Esophagus (tissue), 2 donors: ENCODE measurements at regions not wholly inside any gene's neighbourhood (a gene's known extent, or its start where the extent isn't known, plus 50 kb on each side); places are given as distances from the start of the nearest gene placed in this dataset.
"Not testable (repeated sequence)": the region's sequence is repeated elsewhere in the genome, so short reads cannot be mapped to it uniquely, and the experiment has no call there.

Experiments
- H3K27ac ChIP-seq, 2 donors: one replicate each; pipeline ENCODE4 v1.5.1; 2013; ENCODE audit warnings: low read depth in 2 of 2, mild to moderate bottlenecking in 2 of 2, inconsistent platforms in 1 of 2, low read length in 1 of 2, moderate library complexity in 1 of 2
- H3K27me3 ChIP-seq, 2 donors: one replicate each; pipeline ENCODE4 v1.6.1; 2013; ENCODE audit warnings: low read length in 2 of 2, control low read depth in 1 of 2, mild to moderate bottlenecking in 1 of 2; ENCODE audit not compliant: insufficient read depth in 2 of 2, control insufficient read depth in 1 of 2
- H3K36me3 ChIP-seq, 2 donors: one replicate each; pipeline ENCODE4 v1.6.1; 2013; ENCODE audit warnings: low read length in 1 of 2; ENCODE audit not compliant: control insufficient read depth in 2 of 2, insufficient read depth in 2 of 2
- H3K4me1 ChIP-seq, 2 donors: one replicate each; pipeline ENCODE4 v1.6.1; 2013; ENCODE audit warnings: low read length in 1 of 2; ENCODE audit not compliant: control insufficient read depth in 2 of 2, insufficient read depth in 2 of 2
- H3K4me3 ChIP-seq, 2 donors: one replicate each; pipeline ENCODE4 v1.5.1; 2013; ENCODE audit warnings: low read length in 2 of 2, mild to moderate bottlenecking in 2 of 2, low read depth in 1 of 2, moderate library complexity in 1 of 2
- H3K9me3 ChIP-seq, 2 donors: one replicate each; pipeline ENCODE4 v1.6.1; 2013; ENCODE audit warnings: mild to moderate bottlenecking in 2 of 2, low read depth in 1 of 2, low read length in 1 of 2, moderate library complexity in 1 of 2; ENCODE audit not compliant: control insufficient read depth in 2 of 2, insufficient read depth in 1 of 2
- WGBS, 2 donors: extraction: QIAGEN DNeasy Blood & Tissue Kit; methylation state at CpG; one replicate each; pipeline ENCODE4 v1.1.7; 2013; 5-methylcytosine and 5-hydroxymethylcytosine counted together
- donor health status: healthy with polysubstance abuse.
- donor health status: Bipolar disorder and iron deficiency.

DNA sequence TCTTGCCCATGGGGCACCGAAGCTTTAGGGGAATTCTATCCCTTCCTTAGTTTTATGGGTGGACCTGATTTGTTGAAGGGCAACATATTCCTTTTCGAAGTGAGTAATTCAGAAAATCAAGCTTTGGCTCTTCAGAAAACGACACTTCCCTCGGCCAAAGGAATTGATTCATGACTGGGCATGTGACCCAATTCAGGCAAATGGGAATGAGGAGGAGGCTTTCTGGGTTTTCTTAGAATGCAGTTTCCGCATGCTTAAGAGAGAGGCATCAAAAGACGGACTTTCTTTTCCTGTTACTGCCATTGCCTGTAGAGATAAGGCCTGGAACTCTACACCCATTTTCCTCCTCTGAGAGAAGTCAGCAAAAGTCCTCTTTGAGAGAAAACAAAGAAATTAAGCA is 179.5 kb downstream of the RFPL4B start:
- Histone ChIP-seq H3K4me3 (no peak overlapping the region), H3K27me3 (no peaks in the 10 kb centered on the region), H3K27ac (no peak overlapping the region), H3K4me1 (no peaks in the 10 kb centered on the region), H3K36me3 (no peaks in the 10 kb centered on the region), H3K9me3 (no peaks in the 10 kb centered on the region)
- WGBS, 2 donors = 89 to 90% methylated on average over 6 of the region's 6 CpGs

DNA sequence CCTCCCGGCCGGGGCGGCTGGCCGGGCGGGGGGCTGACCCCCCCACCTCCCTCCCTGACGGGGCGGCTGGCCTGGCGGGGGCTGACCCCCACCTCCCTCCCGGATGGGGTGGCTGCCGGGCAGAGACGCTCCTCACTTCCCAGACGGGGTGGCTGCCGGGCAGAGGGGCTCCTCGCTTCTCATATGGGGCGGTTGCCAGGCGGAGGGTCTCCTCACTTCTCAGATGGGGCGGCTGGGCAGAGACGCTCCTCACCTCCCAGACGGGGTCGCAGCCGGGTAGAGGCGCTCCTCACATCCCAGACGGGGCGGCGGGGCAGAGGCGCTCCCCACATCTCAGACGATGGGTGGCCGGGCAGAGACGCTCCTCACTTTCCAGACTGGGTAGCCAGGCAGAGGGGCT is 181.2 kb downstream of the RFPL4B start:
- not testable (repeated sequence) for H3K36me3 ChIP-seq, H3K4me1 ChIP-seq, H3K4me3 ChIP-seq, H3K9me3 ChIP-seq, H3K27me3 ChIP-seq, H3K27ac ChIP-seq
- WGBS, 2 donors = 94 to 97% methylated on average over 7 to 29 of the region's 29 CpGs

DNA sequence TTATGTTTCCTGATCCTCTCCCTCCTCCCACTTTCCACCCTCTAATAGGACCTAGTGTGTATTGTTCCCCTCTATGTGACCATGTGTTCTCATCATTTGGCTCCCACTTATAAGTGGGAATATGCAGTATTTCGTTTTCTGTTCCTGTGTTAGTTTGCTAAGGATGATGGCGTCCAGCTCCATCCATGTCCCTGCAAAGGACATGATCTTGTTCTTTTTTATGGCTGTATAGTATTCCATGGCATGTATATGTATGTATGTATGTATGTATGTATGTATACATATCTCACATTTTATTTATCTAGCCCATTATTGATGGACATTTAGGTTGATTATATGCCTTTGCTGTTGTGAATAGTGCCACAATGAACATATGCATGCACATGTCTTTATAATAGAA is 188.7 kb downstream of the RFPL4B start:
- no peaks in the 10 kb centered on the region for H3K27me3 ChIP-seq
- no peaks in the 10 kb centered on the region for H3K9me3 ChIP-seq
- H3K27ac ChIP-seq = no peak overlapping the region
- H3K4me1 ChIP-seq = no peaks in the 10 kb centered on the region
- H3K4me3 ChIP-seq = no peak overlapping the region
- WGBS, 2 donors = 77 to 82% methylated on average over 2 of the region's 2 CpGs
- H3K36me3 ChIP-seq = no peaks in the 10 kb centered on the region

DNA sequence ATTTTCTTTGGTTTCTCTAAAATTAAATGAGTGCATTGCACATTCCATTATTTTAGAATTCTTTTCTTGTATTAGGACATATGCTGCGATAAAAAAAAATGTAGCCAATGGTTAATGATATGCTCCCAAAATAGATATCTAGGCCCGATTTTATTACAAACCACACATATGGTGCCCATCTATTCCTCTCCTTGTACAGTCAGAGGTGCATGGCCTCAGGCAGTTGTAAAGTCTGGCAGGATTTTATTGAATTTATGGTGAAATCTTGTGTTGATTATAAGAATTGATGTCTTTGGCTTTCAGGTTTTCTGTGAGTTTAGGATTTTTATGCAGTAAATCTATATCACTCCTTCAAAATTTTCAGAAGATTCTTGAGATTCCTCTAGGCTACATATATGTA is 192.2 kb downstream of the RFPL4B start:
- whole genome bisulfite sequencing, 2 donors = 90 to 96% methylated on average over 2 of the region's 2 CpGs
- H3K36me3 ChIP-seq = no peaks in the 10 kb centered on the region

DNA sequence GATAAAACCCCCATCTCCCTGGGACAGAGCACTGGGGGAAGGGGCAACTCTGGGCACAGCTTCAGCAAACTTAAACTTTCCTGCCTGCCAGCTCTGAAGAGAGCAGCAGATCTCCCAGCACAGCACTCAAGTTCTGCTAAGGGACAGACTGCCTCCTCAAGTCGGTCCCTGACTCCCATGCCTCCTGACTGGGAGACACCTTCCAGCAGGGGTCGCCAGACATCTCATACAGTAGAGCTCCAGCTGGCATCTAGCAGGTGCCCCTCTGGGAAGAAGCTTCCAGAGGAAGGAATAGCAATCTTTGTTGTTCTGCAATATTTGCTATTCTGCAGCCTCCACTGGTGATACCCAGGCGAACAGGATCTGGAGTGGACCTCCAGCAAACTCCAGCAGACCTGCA is 194.7 kb downstream of the RFPL4B start:
- WGBS, 2 donors = 78 to 90% methylated on average over 3 of the region's 3 CpGs
- not testable (repeated sequence) for H3K27me3 ChIP-seq, H3K36me3 ChIP-seq, H3K4me3 ChIP-seq, H3K4me1 ChIP-seq, H3K27ac ChIP-seq, H3K9me3 ChIP-seq

More for the DNA sequence above, 192.2 kb downstream of the RFPL4B start:
- H3K4me3 ChIP-seq = no peak overlapping the region
- no peaks in the 10 kb centered on the region for H3K27me3 ChIP-seq
- no peaks in the 10 kb centered on the region for H3K9me3 ChIP-seq
- H3K27ac ChIP-seq = no peak overlapping the region
- H3K4me1 ChIP-seq = no peaks in the 10 kb centered on the region

DNA sequence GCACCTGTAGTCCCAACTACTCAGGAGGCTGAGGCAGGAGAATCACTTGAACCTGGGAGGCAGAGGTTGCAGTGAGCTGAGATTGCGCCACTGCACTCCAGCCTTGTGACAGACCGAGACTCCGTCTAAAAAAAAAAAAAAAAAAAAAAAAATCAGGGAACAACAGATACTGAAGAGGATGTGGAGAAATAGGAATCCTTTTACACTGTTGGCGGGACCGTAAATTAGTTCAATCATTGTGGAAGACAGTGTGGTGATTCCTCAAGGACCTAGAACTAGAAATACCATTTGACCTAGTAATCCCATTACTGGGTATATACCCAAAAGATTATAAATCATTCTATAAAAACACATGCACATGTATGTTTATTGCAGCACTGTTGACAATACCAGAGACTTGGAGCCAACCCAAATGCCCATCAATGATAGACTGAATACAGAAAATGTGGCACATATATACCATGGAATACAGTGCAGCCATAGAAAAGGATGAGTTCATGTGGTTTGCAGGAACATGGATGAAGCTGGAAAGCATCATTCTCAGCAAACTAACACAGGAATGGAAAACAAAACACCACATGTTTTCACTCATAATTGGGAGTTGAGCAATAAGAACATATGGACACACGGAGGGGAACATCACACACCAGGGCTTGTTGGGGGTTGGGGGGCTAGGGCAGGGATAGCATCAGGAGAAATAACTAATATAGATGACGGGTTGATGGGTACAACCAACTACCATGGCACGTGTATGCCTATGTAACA is 200.4 kb downstream of the RFPL4B start:
- not testable (repeated sequence) for H3K27me3 ChIP-seq, H3K9me3 ChIP-seq, H3K36me3 ChIP-seq, H3K27ac ChIP-seq, H3K4me3 ChIP-seq, H3K4me1 ChIP-seq
- 90% methylated on average over 8 of the region's 8 CpGs for WGBS, 2 donors

DNA sequence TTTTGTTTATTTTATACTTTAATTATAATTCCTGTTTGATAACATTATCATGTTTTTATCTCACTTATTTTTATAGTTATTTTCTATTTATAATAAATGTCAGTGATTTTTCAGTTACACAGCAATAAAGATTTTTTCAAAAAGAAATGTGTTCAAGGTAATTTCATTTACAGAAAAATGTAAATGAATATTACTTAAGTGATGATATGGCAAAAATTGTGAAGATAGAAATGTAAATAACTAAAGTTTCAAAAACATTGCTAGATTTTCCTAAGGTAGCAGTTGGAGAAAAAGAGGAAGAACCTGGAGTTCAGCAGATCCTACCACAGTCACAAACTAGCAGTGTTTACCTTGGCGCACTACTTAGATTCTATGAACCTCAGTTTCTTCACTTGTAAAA is 202.6 kb downstream of the RFPL4B start:
- no peak overlapping the region for H3K27ac ChIP-seq
- no peaks in the 10 kb centered on the region for H3K9me3 ChIP-seq
- H3K4me3 ChIP-seq = no peak overlapping the region
- H3K4me1 ChIP-seq = no peaks in the 10 kb centered on the region
- H3K36me3 ChIP-seq = no peaks in the 10 kb centered on the region
- WGBS, 2 donors = 98 to 100% methylated on average over 1 of the region's 1 CpG
- H3K27me3 ChIP-seq = no peaks in the 10 kb centered on the region

DNA sequence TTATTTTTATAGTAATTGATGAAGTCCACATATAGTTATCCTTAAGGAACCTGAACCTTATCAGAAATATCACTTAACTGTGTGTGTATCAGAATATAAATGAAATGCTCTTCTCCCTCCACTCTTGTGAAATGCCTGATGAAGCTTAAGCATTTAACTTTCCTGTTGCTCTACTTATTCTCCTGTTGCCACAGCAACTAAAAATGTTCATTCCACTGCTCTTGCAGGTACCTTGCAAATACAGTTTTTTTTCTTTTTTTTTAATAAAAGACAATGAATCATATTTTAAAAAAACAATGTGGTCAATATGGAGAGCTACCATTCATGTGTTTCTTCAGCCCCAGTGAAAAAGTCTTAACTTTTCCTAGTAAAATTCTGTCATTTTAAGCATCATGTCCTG is 210.3 kb downstream of the RFPL4B start:
- no peaks in the 10 kb centered on the region for H3K9me3 ChIP-seq
- no peaks in the 10 kb centered on the region for H3K36me3 ChIP-seq
- no peak overlapping the region for H3K27ac ChIP-seq
- H3K27me3 ChIP-seq = no peaks in the 10 kb centered on the region
- no peak overlapping the region for H3K4me3 ChIP-seq
- H3K4me1 ChIP-seq = no peaks in the 10 kb centered on the region

DNA sequence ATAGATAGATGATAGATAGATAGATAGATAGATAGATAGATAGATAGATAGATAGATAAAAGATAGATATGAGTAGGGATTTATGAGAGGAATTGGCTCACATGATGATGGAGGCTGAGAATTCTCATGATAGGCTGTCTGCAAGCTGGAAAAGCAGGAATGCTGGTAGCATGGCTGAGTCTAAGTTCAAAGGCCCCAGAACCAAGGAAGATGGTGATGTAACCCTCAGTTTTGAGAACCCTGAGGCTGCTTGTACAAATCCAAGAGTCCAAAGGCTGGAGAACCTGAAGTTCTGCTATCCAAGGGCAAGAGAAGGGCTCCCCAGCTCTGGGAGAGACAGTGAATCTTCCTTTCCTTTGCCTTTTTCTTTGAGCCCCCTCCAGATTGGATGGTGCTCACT is 210.8 kb downstream of the RFPL4B start:
- Histone ChIP-seq H3K36me3 (no peaks in the 10 kb centered on the region), H3K27ac (no peak overlapping the region), H3K9me3 (no peaks in the 10 kb centered on the region), H3K4me3 (no peak overlapping the region), H3K4me1 (no peaks in the 10 kb centered on the region), H3K27me3 (no peaks in the 10 kb centered on the region)

DNA sequence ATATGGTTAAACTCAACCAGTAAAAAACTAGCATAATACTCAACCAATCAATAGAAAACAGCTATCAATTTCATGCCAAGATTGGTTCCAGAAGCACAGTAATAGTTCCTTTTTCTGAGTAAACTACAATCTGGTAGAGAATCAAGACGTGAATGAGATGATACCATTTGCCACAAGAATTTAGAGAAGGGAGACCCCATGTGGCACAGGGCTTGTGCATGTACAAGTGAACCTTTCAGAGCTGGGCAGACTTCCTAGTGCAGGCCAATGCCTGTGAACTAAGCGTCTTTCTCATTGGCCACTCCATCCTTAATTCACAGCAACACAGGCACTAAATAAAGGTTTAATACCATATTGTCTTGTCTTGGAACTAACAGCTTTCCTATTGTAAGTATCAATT is 213.5 kb downstream of the RFPL4B start:
- Histone ChIP-seq H3K27ac (no peak overlapping the region), H3K4me3 (no peak overlapping the region), H3K27me3 (no peaks in the 10 kb centered on the region), H3K9me3 (no peaks in the 10 kb centered on the region), H3K4me1 (no peaks in the 10 kb centered on the region), H3K36me3 (no peaks in the 10 kb centered on the region)
- WGBS, 2 donors = 68 to 82% methylated on average over 2 of the region's 2 CpGs
